ENCODE measurements at regions not wholly inside any gene's neighbourhood (a gene's known extent, or its start where the extent isn't known, plus 50 kb on each side); places are given as distances from the start of the nearest gene placed in this dataset.
A peak's percentile ranks its signal among the peaks of the same experiment; 100 is the strongest.

DNA sequence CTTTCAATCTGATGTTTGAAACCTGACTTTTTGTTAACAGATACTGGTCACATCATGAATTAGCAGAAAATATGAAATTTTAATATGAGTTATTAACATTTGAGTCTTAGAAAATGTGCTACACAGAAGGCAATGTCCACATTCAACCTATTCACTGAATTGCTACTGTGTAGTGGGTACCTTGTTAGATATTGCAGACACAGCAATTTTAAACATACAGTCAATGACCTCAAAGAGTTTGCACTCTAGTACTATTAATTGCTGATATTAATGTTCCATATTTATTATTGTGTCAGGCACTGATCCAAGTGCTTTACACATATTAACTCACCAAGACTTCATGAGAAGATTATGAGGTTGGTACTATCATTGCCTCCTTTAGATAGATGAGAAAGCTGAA is 385.4 kb upstream of the PKDCC start:
- no peak overlapping the region for H3K4me3 Mint-ChIP-seq
- H3K9me3 Mint-ChIP-seq: peaks cover 0 to 1% of the 10 kb centered on the region in 2 donors
- H3K27me3 Mint-ChIP-seq: no peaks in the 10 kb centered on the region

DNA sequence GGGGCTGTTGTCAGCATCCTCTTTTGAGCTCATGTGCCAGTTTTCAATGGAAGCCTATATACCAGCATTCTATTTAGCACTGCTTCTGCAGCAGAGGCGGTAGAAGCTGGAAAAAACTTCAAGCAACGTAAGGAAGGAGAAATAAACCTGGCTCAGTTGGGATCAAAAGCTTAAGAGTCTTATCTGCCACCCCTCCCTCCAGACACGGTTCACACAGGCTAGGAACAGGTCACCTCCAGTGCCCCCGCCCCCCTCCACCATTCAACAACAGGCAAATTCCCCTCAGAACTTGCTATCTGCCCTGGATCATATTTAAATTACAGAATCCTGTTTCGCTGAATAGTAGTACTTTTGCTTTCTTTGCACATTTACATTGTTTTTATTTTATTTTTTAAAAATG is 384.8 kb upstream of the PKDCC start:
- Mint-ChIP-seq H3K4me3 (no peak overlapping the region), H3K36me3 (ENCODE audit: insufficient read depth) (no peaks in the 10 kb centered on the region), H3K4me1 (ENCODE audit: low read depth in 2 of 2) (no peaks in the 10 kb centered on the region), H3K27ac (no peak overlapping the region), H3K9me3 (peaks cover 0 to 1% of the 10 kb centered on the region in 2 donors), H3K27me3 (no peaks in the 10 kb centered on the region)
- no peak for ATAC-seq (replicated peaks)
- DNase-seq: no peak

More for the DNA sequence above, 385.4 kb upstream of the PKDCC start:
- no peak for ATAC-seq (replicated peaks)
- no peak for DNase-seq
- Mint-ChIP-seq H3K36me3 (ENCODE audit: insufficient read depth) (no peaks in the 10 kb centered on the region), H3K4me1 (ENCODE audit: low read depth in 2 of 2) (no peaks in the 10 kb centered on the region), H3K27ac (no peak overlapping the region)

DNA sequence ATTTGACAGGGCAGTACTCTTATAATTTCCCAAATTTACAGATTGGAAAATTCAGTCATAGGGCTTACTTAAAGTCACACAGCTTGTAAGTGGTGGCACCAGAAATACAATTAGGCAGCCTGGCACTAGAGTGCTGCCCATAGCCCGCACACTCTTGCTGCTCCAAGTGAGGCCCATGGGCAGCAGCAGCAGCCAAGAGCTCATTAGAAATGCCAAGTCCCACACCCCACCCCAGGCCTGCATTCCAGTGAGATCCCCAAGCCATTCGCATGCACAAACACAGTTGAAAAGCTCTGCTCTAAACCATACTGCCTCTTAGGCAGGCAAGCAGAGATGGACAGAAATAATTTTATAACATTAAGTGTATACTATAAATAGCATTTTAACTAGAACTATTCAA is 379.3 kb upstream of the PKDCC start:
- Mint-ChIP-seq H3K4me3 (no peak overlapping the region), H3K36me3 (ENCODE audit: insufficient read depth) (no peaks in the 10 kb centered on the region), H3K27me3 (peaks cover 0 to 16% of the 10 kb centered on the region in 2 donors), H3K4me1 (ENCODE audit: low read depth in 2 of 2) (no peaks in the 10 kb centered on the region), H3K27ac (no peak overlapping the region), H3K9me3 (peaks cover 0 to 1% of the 10 kb centered on the region in 2 donors)
- DNase-seq (no peak), ATAC-seq (replicated peaks) (no peak)

DNA sequence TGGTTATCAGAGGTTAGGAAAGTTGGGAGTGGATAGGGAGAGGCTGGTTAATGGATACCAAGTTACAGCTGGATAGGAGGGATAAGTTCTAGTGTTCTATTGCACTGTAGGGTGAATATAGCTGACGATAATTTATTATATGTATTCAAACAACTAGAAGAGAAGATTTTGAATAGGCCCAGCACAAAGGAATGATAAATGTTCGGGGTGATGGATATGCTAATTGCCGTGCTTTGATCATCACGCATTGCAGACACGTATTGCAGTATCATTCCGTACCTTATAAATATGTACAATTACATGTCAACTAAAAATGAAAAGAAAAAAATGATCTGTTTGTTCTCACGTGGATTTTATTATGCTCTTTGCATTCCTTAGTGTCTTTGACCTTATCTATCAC is 369.2 kb upstream of the PKDCC start:
- ATAC-seq (replicated peaks) (no peak), DNase-seq (no peak)
- Mint-ChIP-seq H3K4me3 (no peak overlapping the region), H3K4me1 (ENCODE audit: low read depth in 2 of 2) (no peaks in the 10 kb centered on the region), H3K36me3 (ENCODE audit: insufficient read depth) (no peaks in the 10 kb centered on the region), H3K9me3 (no peaks in the 10 kb centered on the region), H3K27me3 (peaks cover 0 to 1% of the 10 kb centered on the region in 2 donors), H3K27ac (no peak overlapping the region)

DNA sequence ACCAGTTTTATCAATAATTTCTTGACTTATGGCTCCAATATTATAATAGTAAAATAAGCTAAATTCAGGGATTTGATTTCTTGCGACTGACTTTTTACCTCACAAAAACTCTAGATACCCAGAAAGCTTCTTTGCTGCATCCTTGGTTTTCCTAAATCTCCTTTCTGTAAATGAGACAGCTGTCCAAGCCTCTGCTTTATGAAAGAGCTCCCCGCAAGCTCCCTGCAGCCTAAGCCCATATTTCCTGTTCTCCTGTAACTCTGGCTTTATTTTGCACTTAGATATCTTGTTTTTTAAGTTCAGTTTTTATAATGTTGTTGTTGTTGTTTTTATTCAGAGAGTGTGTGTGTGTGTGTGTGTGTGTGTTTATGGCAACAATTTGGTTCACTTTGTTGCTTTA is 361.7 kb upstream of the PKDCC start:
- no peak overlapping the region for H3K4me3 Mint-ChIP-seq
- H3K36me3 Mint-ChIP-seq (ENCODE audit: insufficient read depth): no peaks in the 10 kb centered on the region

DNA sequence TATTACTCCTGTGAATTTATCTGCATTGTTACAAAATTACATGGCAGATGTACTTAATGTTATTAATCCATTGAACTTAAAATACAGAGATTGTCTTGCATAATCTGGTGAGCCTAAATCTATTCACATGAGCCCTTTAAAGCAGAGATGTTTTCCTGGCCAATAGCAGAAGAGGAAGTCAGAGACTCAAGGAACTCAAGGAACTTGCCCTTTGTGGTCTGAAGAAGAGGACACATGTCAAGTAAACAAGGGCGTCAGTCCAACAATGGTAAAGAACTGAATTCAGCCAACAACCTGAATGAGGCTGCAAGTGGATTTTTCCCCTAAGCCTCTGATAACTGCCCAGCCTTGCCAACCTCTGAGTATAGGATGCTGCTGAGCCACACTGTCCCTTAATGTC is 356.3 kb upstream of the PKDCC start:
- no peaks in the 10 kb centered on the region for H3K9me3 Mint-ChIP-seq
- ATAC-seq (replicated peaks): no peak
- no peak for DNase-seq
- H3K27me3 Mint-ChIP-seq: peaks cover 37 to 39% of the 10 kb centered on the region in 2 donors
- no peak overlapping the region for H3K4me3 Mint-ChIP-seq
- H3K4me1 Mint-ChIP-seq (ENCODE audit: low read depth in 2 of 2): peaks cover 0 to 1% of the 10 kb centered on the region in 2 donors
- H3K27ac Mint-ChIP-seq: no peak overlapping the region
- H3K36me3 Mint-ChIP-seq (ENCODE audit: insufficient read depth): no peaks in the 10 kb centered on the region

More for the DNA sequence above, 361.7 kb upstream of the PKDCC start:
- Mint-ChIP-seq H3K9me3 (no peaks in the 10 kb centered on the region), H3K4me1 (ENCODE audit: low read depth in 2 of 2) (no peaks in the 10 kb centered on the region), H3K27ac (no peak overlapping the region), H3K27me3 (peaks cover 21 to 28% of the 10 kb centered on the region in 2 donors)
- ATAC-seq (replicated peaks) (no peak), DNase-seq (no peak)

DNA sequence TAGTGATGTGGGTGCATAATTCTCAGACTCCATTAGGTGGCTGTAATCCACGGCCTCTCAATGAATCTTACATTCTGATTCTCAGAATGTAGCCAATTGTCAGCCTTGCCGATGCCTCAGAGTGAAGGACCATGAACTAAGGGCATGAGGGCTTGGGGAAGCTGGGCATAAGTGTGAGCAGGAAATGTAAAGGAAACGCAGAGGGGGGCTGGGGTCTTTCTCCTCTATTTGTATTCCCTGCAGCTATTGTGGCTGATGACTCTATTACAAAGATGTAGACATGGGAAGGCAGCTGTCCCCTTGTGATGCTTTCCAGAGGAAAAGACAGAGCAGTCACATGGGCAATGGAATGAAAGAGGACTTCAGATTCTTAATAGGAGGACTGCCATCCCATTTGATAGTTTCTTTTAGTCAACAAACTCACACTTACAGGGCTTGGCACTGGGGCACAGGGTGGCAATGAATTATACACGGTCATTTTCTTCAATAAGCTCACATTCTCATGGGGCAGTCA is 353.2 kb upstream of the PKDCC start:
- DNase-seq (no peak), ATAC-seq (replicated peaks) (no peak)
- no peak overlapping the region for H3K27ac Mint-ChIP-seq
- H3K27me3 Mint-ChIP-seq: peaks cover 44 to 56% of the 10 kb centered on the region in 2 donors
- peaks cover 0 to 1% of the 10 kb centered on the region in 2 donors for H3K4me1 Mint-ChIP-seq (ENCODE audit: low read depth in 2 of 2)
- no peaks in the 10 kb centered on the region for H3K9me3 Mint-ChIP-seq
- peaks cover 2% of the 10 kb centered on the region for H3K36me3 Mint-ChIP-seq (ENCODE audit: insufficient read depth)
- H3K4me3 Mint-ChIP-seq: no peak overlapping the region

DNA sequence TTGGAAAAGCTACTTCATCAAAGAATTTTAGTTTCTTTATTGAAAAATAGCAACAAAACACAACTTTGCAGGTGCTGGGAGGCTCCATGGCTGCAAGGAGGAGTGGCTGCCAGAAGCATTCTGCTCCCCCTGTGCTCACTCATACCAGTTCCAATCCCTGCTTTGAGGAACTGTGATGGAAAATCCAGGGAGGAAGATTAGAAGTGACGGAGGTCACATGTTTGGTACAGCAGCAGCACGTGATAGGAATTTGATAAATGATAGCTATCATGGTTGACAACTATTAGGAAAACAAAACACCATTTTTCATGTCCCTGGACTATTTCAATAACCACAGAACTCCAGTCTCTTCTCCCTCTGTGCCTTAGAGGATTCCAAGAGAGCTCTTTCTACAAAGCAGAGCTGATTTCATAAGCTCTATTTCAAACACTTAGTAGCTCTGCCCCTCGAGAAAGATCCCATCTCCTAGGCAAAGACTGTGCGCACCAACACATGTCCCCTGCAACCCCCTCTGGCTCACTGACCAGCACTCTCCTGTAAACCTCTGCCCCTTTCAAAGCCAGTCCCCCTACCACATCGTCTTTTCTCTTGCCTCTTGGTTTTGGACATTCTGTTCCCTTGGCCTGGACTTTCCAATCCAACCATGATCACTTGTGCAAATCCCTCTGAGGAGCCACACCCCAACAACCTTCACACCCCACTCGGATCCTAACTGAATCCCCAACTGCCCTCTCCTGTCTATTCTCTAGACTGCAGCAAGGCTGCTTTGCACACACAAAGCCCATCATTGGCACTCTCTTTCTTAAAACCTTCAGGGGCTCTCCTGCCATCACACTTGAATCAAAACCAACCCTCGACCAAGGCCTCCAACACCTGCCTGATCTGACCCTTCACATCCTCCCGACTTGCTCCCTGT is 352.4 kb upstream of the PKDCC start:
- no peak for ATAC-seq (replicated peaks)
- Mint-ChIP-seq H3K27me3 (peaks cover 49 to 65% of the 10 kb centered on the region in 2 donors), H3K4me1 (ENCODE audit: low read depth in 2 of 2) (peaks cover 0 to 1% of the 10 kb centered on the region in 2 donors), H3K36me3 (ENCODE audit: insufficient read depth) (peaks cover 2% of the 10 kb centered on the region), H3K4me3 (no peak overlapping the region), H3K27ac (no peak overlapping the region), H3K9me3 (no peaks in the 10 kb centered on the region)
- DNase-seq: no peak

DNA sequence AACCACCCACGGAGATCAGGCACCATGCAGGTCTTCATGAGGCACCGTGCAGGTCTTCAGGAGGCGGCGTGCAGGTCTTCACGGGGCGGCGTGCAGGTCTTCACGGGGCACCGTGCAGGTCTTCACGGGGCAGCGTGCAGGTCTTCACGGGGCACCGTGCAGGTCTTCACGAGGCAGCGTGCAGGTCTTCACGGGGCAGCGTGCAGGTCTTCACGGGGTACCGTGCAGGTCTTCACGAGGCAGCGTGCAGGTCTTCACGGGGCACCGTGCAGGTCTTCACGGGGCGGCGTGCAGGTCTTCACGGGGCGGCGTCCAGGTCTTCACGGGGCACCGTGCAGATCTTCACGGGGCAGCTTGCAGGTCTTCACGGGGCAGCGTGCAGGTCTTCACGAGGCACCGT is 350.4 kb upstream of the PKDCC start:
- H3K4me3 Mint-ChIP-seq: no peak overlapping the region
- H3K27ac Mint-ChIP-seq: no peak overlapping the region
- peaks cover 2% of the 10 kb centered on the region for H3K36me3 Mint-ChIP-seq (ENCODE audit: insufficient read depth)
- no peak for DNase-seq
- H3K4me1 Mint-ChIP-seq (ENCODE audit: low read depth in 2 of 2): peaks cover 0 to 4% of the 10 kb centered on the region in 2 donors
- no peak for ATAC-seq (replicated peaks)
- H3K9me3 Mint-ChIP-seq: no peaks in the 10 kb centered on the region
- H3K27me3 Mint-ChIP-seq: peaks cover 50 to 63% of the 10 kb centered on the region in 2 donors

DNA sequence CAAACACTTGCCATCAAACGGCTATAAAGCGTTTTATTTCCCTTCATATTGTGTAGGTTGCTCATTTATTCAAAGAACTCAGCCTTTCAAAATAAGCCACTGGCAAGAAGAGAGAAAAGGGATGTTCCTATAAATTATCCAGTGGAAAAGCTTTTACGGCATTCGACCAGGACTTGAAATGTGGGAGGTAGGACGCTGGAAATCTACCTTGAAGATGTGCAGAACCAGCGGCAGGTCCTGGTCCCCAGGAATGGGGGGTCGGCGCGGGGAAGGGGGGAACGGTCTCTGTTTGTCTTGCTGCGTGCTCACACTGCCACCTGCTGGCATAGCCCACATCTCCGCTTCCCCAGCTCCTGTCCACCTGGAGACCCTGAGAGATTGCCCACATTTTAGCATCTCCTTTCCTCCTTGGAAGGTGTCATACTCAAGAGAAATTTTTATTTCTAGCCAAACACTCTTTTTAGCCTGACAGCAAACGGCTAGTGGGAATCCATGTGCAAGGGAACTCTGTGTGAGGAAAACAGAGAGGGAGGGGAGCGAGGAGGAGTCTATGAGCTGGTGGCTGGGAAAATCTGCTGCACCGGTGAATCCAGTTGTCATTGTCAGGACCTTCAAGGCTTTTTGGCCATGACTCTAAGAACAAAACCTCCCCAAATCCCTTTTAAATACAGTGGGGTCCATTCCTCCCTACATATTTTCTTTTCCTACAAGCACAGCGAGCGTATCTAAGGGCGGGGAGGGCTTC is 349.0 kb upstream of the PKDCC start:
- Mint-ChIP-seq H3K4me1 (ENCODE audit: low read depth in 2 of 2) (peaks cover 0 to 4% of the 10 kb centered on the region in 2 donors), H3K27ac (no peak overlapping the region), H3K9me3 (no peaks in the 10 kb centered on the region), H3K4me3 (no peak overlapping the region), H3K27me3 (peaks cover 54 to 59% of the 10 kb centered on the region in 2 donors), H3K36me3 (ENCODE audit: insufficient read depth) (peaks cover 2% of the 10 kb centered on the region)
- DNase-seq (no peak), ATAC-seq (replicated peaks) (no peak)

DNA sequence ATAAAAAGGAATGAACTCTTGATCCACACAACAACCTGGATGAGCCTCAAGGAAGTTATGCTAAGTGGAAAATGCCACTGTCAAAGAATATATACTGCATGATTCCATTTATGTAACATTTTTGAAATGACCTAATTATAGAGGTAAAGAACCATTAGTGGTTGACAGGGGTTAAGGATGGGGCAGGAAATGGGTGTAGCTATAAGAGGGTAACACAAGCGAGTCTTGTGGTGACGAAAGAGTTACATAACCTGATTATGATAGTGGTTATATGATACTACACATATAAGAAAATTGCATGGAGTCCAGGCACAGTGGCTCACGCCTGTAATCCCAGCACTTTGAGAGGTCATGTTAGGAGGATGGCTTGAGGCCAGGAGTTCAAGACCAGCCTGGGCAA is 346.6 kb upstream of the PKDCC start:
- ATAC-seq (replicated peaks) (peak; percentile 40), DNase-seq (no peak)
- no peak overlapping the region for H3K4me3 Mint-ChIP-seq
- H3K36me3 Mint-ChIP-seq (ENCODE audit: insufficient read depth): peaks cover 2% of the 10 kb centered on the region
- no peak overlapping the region for H3K27ac Mint-ChIP-seq
- H3K4me1 Mint-ChIP-seq (ENCODE audit: low read depth in 2 of 2): peaks cover 0 to 4% of the 10 kb centered on the region in 2 donors
- H3K9me3 Mint-ChIP-seq: no peaks in the 10 kb centered on the region
- peaks cover 39 to 45% of the 10 kb centered on the region in 2 donors for H3K27me3 Mint-ChIP-seq

DNA sequence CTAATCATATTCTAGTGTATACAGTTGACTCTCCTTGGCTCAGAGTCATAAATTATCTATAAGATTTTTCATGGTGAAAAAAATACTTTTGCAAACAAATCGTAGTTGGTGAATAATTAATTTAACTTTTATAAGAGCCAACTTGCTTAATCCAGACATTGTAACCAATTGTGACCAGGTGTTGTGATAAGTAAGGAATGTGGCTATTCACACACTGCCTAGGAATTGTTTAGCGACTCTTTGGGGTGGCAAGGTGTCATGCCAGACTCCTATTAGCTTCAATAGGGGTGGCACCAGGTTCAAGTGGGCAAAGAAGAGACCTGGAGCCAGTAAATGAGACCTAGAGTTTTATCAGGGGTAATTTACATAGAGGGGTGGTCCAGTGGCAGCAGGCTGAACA is 344.7 kb upstream of the PKDCC start:
- Mint-ChIP-seq H3K27me3 (peaks cover 24 to 32% of the 10 kb centered on the region in 2 donors), H3K4me3 (no peak overlapping the region), H3K36me3 (ENCODE audit: insufficient read depth) (no peaks in the 10 kb centered on the region), H3K4me1 (ENCODE audit: low read depth in 2 of 2) (peaks cover 0 to 4% of the 10 kb centered on the region in 2 donors), H3K27ac (no peak overlapping the region), H3K9me3 (no peaks in the 10 kb centered on the region)
- ATAC-seq (replicated peaks): no peak
- DNase-seq: no peak

DNA sequence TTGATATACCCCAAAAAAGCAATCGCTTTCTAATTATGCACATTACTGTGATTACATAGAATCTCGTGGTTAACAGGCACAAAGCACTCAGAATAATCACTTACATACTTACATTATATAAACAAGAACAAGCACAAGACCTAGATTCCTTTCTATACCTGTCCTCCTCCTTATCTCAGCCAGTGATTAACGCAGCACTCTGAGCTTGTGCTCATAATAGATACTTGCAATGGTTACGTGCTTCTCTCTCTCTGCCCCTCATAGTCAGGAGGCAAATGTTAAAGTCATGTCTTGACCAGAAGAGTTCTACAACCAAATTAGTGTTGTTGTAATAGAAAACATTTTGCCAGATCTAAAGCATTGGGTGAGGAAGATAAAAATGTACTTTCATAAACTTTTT is 342.2 kb upstream of the PKDCC start:
- DNase-seq (no peak), ATAC-seq (replicated peaks) (no peak)
- no peaks in the 10 kb centered on the region for H3K36me3 Mint-ChIP-seq (ENCODE audit: insufficient read depth)
- H3K27me3 Mint-ChIP-seq: peaks cover 17 to 40% of the 10 kb centered on the region in 2 donors
- H3K9me3 Mint-ChIP-seq: no peaks in the 10 kb centered on the region
- peaks cover 0 to 4% of the 10 kb centered on the region in 2 donors for H3K4me1 Mint-ChIP-seq (ENCODE audit: low read depth in 2 of 2)
- H3K4me3 Mint-ChIP-seq: no peak overlapping the region
- no peak overlapping the region for H3K27ac Mint-ChIP-seq

All from effector memory CD8-positive, alpha-beta T cell (primary cell).